ENCODE measurements at regions not wholly inside any gene's neighbourhood (a gene's known extent, or its start where the extent isn't known, plus 50 kb on each side); places are given as distances from the start of the nearest gene placed in this dataset.

GRCh38 chrX:112931900-112932299 is 91.3 kb upstream of the AMOT start:
- TF ChIP-seq CTCF (conservative IDR thresholded peaks at IDR 0.05; ENCODE audit: low read depth, low read length) (no peak), EZH2phosphoT487 (IDR thresholded peaks at IDR 0.05; ENCODE audit: borderline replicate concordance, low read length) (no peak), EZH2 (IDR thresholded peaks at IDR 0.05; ENCODE audit: low read length, unreplicated experiment) (no peak)
